MG63 (cell line): ENCODE measurements at regions not wholly inside any gene's neighbourhood (a gene's known extent, or its start where the extent isn't known, plus 50 kb on each side); places are given as distances from the start of the nearest gene placed in this dataset.

ENCODE experiments used
- DNase-seq: peaks from one replicate; pipeline ENCODE4 v3.0.0-alpha.2; 2020
- H3K27me3 ChIP-seq: fragments of 250-450 bp; sonication (Bioruptor Pico); 2 replicates; pipeline ENCODE4 v1.5.1; 2020; ENCODE audit warnings: mild to moderate bottlenecking, moderate library complexity
- H3K36me3 ChIP-seq: fragments of 250-450 bp; sonication (Bioruptor Pico); 2 replicates; pipeline ENCODE4 v1.5.1; 2020; ENCODE audit warnings: mild to moderate bottlenecking, moderate library complexity
- H3K4me3 ChIP-seq: fragments of 250-450 bp; sonication (Bioruptor Pico); 2 replicates; pipeline ENCODE4 v1.5.1; 2020; ENCODE audit warnings: mild to moderate bottlenecking, moderate library complexity
- H3K9me3 ChIP-seq: fragments of 250-450 bp; sonication (Bioruptor Pico); 2 replicates; pipeline ENCODE4 v1.5.1; 2020; ENCODE audit warnings: mild to moderate bottlenecking, moderate library complexity

DNA sequence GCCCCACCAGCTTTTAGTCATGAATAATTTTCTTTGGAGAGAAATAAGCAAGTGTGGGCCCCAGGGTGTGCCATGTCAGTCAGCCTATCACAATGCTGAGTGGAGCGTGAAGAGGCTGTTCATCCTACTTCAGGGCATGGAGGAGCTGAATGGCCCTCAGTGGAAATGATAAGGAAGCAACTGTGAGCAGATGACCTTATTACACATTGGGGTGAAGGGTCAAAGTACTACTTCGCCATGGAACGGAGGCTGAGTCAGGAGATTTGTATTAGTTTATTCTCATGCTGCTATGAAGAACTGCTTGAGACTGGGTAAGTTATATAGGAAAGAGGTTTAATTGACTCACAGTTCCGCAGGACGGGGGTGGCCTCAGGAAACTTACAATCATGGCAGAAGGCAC, 231.0 kb upstream of the ADAMTS16 start:
- Histone ChIP-seq H3K4me3 (no peak overlapping the region), H3K9me3 (no peaks in the 10 kb centered on the region), H3K36me3 (no peaks in the 10 kb centered on the region), H3K27me3 (0 out of 2 replicates have a peak, but pooled peaks cover 6% of the 10 kb centered on the region)
- DNase-seq: no peak

- H3K9me3 ChIP-seq: no peaks in the 10 kb centered on the region
Observed at GRCh38 chr5:4911646-4912403, 228.3 kb upstream of the ADAMTS16 start.

GRCh38 chr5:4921929-4922328, 218.2 kb upstream of the ADAMTS16 start:
- Histone ChIP-seq H3K36me3 (no peaks in the 10 kb centered on the region), H3K27me3 (peaks cover 26% of the 10 kb centered on the region; the same call in 1 of the 2 replicates), H3K4me3 (no peak overlapping the region), H3K9me3 (no peaks in the 10 kb centered on the region)
- no peak for DNase-seq

More at GRCh38 chr5:4911646-4912403, 228.3 kb upstream of the ADAMTS16 start:
- peaks cover 7% of the 10 kb centered on the region; the same call in 1 of the 2 replicates for H3K27me3 ChIP-seq
- H3K4me3 ChIP-seq: no peak overlapping the region
- DNase-seq: no peak
- H3K36me3 ChIP-seq: no peaks in the 10 kb centered on the region

- H3K27me3 ChIP-seq: peaks cover 20% of the 10 kb centered on the region; the same call in 1 of the 2 replicates
- H3K9me3 ChIP-seq: no peaks in the 10 kb centered on the region
- no peak overlapping the region for H3K4me3 ChIP-seq
- DNase-seq: no peak
- H3K36me3 ChIP-seq: no peaks in the 10 kb centered on the region
Observed at GRCh38 chr5:4924577-4924976, 215.6 kb upstream of the ADAMTS16 start.

DNA sequence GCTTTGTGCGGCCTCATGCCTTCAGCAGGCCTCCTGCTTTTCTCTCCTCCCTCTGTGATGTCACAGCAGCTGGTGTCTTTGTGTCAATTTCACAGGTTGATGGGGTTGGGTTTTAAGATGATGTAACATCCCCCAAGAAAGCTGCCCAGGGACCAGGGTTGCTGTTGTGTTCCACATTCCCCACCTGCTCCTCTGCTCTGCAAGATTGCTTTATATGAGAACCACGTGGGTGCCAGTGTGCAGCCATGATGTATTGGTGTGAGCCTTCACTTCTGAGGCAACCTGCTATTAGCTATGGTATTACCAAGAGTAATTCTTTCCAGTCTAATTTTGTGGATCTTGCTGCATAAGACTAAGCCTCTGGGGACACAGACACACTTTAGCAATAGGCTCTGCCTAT, 213.0 kb upstream of the ADAMTS16 start:
- no peaks in the 10 kb centered on the region for H3K36me3 ChIP-seq

DNA sequence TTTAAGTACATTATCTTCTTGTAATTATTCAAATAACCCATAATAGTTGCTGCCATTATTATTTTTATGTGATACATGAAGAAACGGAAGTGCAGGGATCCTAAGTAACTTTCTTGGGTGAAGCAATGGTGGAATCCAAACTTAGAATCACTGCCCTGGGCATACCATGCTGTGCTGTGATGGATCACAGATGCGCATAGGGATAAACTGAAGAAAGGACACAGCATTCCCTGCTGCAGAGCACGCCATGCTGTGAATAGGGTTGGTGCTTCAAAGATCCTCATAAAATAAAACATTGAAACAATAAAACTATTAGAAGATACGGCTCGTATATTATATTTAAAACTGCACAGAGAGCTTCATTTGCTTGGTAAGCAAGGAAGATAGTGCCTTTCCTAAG, 211.7 kb upstream of the ADAMTS16 start:
- Histone ChIP-seq H3K4me3 (no peak overlapping the region), H3K9me3 (peaks cover 6% of the 10 kb centered on the region; the same call in 1 of the 2 replicates)

More for the DNA sequence above, 213.0 kb upstream of the ADAMTS16 start:
- H3K27me3 ChIP-seq: 0 out of 2 replicates have a peak, but pooled peaks cover 16% of the 10 kb centered on the region
- H3K9me3 ChIP-seq: no peaks in the 10 kb centered on the region
- DNase-seq: no peak
- no peak overlapping the region for H3K4me3 ChIP-seq

DNA sequence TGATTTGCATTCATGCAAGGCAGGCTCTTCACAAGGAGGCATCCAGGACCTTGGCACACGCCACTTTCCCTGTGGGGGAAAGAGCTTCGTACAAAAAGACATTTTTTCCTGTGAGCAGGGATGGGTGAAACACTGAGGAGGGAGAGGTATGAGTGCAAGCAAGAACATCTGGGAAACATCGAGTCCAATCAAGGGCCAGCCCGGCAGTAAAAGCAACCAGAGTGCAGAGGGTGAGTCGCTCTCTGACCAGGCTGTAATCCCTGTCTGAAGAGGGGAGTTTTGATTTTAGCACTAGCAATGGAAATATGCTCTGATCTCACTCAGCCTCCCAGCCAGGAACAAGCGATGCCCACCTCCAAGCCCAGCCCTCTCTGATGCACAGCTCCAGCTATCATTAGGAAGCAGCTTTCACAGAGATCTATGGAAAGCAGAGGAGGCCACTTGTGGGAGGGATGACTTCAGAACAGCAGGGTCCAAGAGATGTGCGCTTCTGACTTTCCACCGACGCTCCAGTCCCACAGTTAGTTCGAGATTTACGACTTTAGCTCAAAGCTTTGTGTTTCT, 211.0 kb upstream of the ADAMTS16 start:
- Histone ChIP-seq H3K4me3 (no peak overlapping the region), H3K27me3 (peaks cover 12% of the 10 kb centered on the region; the same call in 1 of the 2 replicates), H3K9me3 (peaks cover 6% of the 10 kb centered on the region; the same call in 1 of the 2 replicates), H3K36me3 (no peaks in the 10 kb centered on the region)
- no peak for DNase-seq

More for the DNA sequence above, 211.7 kb upstream of the ADAMTS16 start:
- no peak for DNase-seq
- H3K27me3 ChIP-seq: peaks cover 13% of the 10 kb centered on the region; the same call in 1 of the 2 replicates
- no peaks in the 10 kb centered on the region for H3K36me3 ChIP-seq

DNA sequence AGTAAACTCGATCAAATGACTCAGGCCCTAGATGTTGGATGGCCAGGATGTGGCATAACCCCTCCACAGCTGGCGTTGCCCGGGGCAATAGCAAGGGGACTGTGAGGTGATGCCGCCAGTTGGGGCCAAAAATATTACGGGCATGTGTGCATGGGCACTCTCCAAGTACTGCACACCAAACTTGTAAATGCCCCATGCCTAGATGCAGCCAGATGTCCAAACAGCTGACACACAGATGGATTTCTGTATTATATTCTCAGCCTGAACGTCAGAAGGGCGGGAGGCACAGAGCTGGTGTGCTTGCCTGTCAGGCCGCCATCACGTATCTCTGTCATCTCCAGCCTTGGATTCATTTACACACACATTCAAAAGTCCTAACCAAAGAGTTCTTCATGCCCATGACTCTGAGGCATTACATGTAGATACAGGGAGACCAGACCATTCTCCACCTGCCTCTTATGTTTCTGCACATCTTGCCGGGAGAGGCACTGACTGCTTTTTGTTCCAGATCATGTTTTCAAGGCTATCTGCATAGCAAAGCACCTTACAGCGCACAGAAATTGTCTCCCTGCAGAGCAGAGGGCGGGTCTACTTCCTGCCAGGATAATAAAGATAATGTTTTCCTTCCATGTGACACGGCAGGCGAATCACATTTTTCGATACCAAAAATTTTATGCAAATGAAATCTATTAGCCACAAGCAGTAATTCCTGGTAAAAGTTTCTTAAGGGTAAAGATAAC, 200.9 kb upstream of the ADAMTS16 start:
- H3K9me3 ChIP-seq: no peaks in the 10 kb centered on the region
- DNase-seq: no peak
- no peaks in the 10 kb centered on the region for H3K36me3 ChIP-seq
- H3K4me3 ChIP-seq: no peak overlapping the region
- H3K27me3 ChIP-seq: peaks cover 15% of the 10 kb centered on the region

- Histone ChIP-seq H3K36me3 (no peaks in the 10 kb centered on the region), H3K27me3 (peaks cover 5% of the 10 kb centered on the region), H3K4me3 (no peak overlapping the region), H3K9me3 (no peaks in the 10 kb centered on the region)
- DNase-seq: no peak
Observed at GRCh38 chr5:4941161-4941560, 199.0 kb upstream of the ADAMTS16 start.

- H3K4me3 ChIP-seq: no peak overlapping the region
- H3K27me3 ChIP-seq: peaks cover 5% of the 10 kb centered on the region
- no peak for DNase-seq
- H3K9me3 ChIP-seq: no peaks in the 10 kb centered on the region
- no peaks in the 10 kb centered on the region for H3K36me3 ChIP-seq
Observed at GRCh38 chr5:4941957-4942830, 197.9 kb upstream of the ADAMTS16 start.

GRCh38 chr5:4942831-4943178, 197.3 kb upstream of the ADAMTS16 start:
- H3K4me3 ChIP-seq: no peak overlapping the region
- no peaks in the 10 kb centered on the region for H3K36me3 ChIP-seq
- H3K27me3 ChIP-seq: peaks cover 5% of the 10 kb centered on the region; the same call in 1 of the 2 replicates
- no peaks in the 10 kb centered on the region for H3K9me3 ChIP-seq
- DNase-seq: no peak

DNA sequence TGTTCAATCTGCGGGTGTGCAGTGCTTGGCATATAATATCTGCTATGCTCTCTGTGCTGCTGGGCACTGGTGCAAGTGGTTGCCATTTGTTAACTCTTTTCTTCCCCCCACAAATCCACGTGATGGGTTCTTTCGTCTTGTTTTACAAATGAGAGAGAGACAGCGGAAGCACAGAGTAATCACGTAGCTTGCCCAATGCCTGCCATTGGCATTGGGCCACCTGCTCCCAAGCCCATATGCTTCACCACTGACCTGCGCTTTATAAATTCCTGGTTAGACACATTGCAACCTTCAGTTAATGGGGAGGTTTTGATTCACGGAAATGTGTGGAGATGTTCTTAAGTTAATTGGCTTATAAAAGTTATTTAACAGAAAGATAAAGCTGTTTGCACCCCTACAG, 194.8 kb upstream of the ADAMTS16 start:
- Histone ChIP-seq H3K4me3 (no peak overlapping the region), H3K9me3 (no peaks in the 10 kb centered on the region), H3K36me3 (no peaks in the 10 kb centered on the region), H3K27me3 (peaks cover 3% of the 10 kb centered on the region; the same call in 1 of the 2 replicates)
- no peak for DNase-seq

DNA sequence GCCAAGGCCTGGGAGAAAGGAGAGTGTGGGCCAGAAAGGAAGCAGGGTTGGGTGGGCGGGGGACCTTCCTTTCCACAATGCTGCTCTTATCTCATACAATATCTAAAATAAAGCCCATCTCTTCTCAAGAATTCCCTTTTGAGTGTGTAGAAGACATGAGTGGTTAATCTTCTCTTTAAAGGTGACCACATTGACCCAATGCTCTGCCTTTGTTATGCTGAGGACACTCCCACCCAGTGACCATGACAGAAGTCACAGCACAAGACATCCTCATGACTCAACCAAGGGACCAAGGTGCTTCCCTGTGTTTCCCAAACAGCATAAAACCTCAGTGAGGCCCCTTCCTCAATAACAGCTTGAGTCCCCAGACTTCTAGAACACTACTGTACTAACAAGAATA, 193.0 kb upstream of the ADAMTS16 start:
- no peak overlapping the region for H3K4me3 ChIP-seq
- H3K27me3 ChIP-seq: peaks cover 11% of the 10 kb centered on the region
- H3K36me3 ChIP-seq: no peaks in the 10 kb centered on the region
- no peaks in the 10 kb centered on the region for H3K9me3 ChIP-seq
- no peak for DNase-seq

DNA sequence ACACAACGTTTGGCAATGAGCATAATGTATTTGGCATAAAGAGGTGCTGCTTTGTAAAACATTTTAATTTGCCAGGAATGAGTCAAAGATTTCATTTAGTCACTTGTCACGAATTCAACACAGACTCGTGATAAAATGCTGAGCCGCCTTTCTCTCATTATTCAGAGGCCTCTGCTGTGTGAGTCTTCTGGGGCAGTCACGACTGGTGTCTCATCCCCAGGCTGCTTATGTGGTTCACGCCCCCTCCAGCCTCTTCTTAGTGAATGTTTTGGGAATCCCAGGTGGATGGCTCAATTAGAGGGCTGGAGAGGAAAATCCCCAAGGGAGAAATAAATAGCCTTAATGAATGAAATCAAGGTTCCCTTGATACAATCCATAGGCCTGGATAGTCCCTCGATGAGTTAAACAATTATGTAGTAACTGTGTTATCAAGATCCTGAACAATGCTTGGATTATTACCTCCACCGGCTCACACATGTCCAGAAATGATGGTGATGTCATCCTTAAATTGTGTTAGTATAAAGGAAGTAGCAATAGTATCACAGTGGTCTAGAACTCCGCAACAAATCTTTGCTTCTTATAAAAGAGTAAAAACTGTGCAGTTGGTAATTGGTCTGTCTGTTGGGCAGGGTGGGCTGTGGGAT, 192.1 kb upstream of the ADAMTS16 start:
- H3K36me3 ChIP-seq: no peaks in the 10 kb centered on the region
- no peak overlapping the region for H3K4me3 ChIP-seq
- DNase-seq: no peak

GRCh38 chr5:4949108-4949507, 191.0 kb upstream of the ADAMTS16 start:
- H3K36me3 ChIP-seq: no peaks in the 10 kb centered on the region
- no peak for DNase-seq
- peaks cover 11% of the 10 kb centered on the region for H3K27me3 ChIP-seq

More for the DNA sequence above, 192.1 kb upstream of the ADAMTS16 start:
- Histone ChIP-seq H3K9me3 (no peaks in the 10 kb centered on the region), H3K27me3 (peaks cover 11% of the 10 kb centered on the region)

GRCh38 chr5:4953576-4953975, 186.6 kb upstream of the ADAMTS16 start:
- Histone ChIP-seq H3K4me3 (no peak overlapping the region), H3K27me3 (peaks cover 43% of the 10 kb centered on the region), H3K36me3 (no peaks in the 10 kb centered on the region), H3K9me3 (no peaks in the 10 kb centered on the region)
- no peak for DNase-seq

More at GRCh38 chr5:4949108-4949507, 191.0 kb upstream of the ADAMTS16 start:
- Histone ChIP-seq H3K9me3 (no peaks in the 10 kb centered on the region), H3K4me3 (no peak overlapping the region)
